Astrocyte of the cerebellum (primary cell): ENCODE measurements at regions not wholly inside any gene's neighbourhood (a gene's known extent, or its start where the extent isn't known, plus 50 kb on each side); places are given as distances from the start of the nearest gene placed in this dataset.

Experiments used
- DNase-seq: peaks from one replicate; pipeline ENCODE4 v3.0.0-alpha.2; 2011; ENCODE audit warnings: low read depth
- H3K4me3 ChIP-seq: 2 replicates; pipeline ENCODE4 v1.5.1; 2011; ENCODE audit warnings: mild to moderate bottlenecking, low read depth, low read length, moderate library complexity
- in situ Hi-C: cut with HindIII; loops from 2 replicates; pipeline ENCODE4 v1.10.0; 2017; ENCODE audit warnings: low sequenced_read_pairs
- TF ChIP-seq, protein P1 (sequence below): IDR thresholded peaks from 2 replicates; pipeline ENCODE4 v1.5.1; 2012; ENCODE audit warnings: low read length, low read depth, moderate library complexity, mild to moderate bottlenecking; ENCODE audit errors: missing control alignments

DNA sequence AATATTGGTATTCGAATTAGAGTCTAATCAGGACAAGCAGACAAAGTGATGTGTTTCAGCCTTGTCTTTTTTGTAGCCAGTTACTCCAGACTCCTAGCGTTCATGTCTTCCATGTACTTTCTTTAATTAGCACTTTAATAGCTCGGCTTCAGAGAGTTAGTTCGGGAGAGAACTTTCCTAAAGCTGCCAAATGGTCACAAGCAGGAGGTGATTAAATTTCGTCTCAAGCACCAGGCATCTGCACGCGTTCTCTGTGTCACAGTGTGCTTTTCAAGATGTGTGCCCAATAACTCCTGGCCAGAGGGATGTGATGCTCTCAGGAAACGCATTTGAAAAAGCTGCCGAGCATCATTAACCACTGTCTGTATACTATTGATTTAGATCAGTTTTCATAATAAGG lies 790.8 kb downstream of the SOCS6 start:
- in situ Hi-C loops: no loop called here
- DNase-seq: no peak
- TF ChIP-seq, protein P1, sequence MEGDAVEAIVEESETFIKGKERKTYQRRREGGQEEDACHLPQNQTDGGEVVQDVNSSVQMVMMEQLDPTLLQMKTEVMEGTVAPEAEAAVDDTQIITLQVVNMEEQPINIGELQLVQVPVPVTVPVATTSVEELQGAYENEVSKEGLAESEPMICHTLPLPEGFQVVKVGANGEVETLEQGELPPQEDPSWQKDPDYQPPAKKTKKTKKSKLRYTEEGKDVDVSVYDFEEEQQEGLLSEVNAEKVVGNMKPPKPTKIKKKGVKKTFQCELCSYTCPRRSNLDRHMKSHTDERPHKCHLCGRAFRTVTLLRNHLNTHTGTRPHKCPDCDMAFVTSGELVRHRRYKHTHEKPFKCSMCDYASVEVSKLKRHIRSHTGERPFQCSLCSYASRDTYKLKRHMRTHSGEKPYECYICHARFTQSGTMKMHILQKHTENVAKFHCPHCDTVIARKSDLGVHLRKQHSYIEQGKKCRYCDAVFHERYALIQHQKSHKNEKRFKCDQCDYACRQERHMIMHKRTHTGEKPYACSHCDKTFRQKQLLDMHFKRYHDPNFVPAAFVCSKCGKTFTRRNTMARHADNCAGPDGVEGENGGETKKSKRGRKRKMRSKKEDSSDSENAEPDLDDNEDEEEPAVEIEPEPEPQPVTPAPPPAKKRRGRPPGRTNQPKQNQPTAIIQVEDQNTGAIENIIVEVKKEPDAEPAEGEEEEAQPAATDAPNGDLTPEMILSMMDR: no peak
- H3K4me3 ChIP-seq: no peak overlapping the region

DNA sequence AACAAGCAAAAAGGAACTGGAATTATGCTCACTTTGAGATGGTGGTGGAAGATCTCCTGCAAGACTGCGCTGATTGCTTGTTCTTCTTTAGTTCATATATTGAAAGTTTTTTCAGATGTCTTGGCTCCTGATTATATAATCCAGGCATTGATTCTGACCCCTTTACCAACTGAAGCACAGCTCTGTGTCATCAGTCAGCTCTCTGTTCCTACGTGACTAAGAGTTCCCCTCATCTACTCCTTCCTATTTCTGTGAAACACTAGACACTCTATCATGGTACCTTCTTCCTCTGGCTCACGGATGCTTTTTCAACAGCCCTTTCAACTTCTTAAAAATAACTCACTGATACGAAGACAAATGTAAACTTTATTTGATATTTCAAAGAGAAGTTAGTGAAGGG lies 788.6 kb downstream of the SOCS6 start:
- H3K4me3 ChIP-seq: no peak overlapping the region
- DNase-seq: no peak
- in situ Hi-C loops: no loop called here
- TF ChIP-seq, protein P1: no peak

DNA sequence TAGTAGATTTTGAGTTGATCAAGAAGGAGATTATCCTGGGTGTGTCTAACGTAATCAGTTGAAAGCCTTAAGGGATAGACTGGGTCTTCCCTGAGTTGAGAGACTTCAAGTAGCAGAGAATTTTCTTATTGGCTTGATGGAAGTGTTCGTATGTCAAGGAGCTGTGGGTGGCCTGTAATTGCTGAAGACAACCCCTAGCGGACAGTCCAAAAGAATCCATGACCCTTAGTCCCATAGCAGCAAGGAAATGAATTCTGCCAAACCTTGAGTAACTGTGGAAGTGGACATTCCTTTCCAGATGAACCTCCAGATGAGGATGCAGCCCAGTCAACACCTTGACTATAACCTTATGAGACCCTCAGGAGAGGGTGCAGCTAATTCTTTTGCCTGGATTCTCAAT lies 786.3 kb downstream of the SOCS6 start:
- in situ Hi-C loops: no loop called here
- TF ChIP-seq, protein P1: no peak

DNA sequence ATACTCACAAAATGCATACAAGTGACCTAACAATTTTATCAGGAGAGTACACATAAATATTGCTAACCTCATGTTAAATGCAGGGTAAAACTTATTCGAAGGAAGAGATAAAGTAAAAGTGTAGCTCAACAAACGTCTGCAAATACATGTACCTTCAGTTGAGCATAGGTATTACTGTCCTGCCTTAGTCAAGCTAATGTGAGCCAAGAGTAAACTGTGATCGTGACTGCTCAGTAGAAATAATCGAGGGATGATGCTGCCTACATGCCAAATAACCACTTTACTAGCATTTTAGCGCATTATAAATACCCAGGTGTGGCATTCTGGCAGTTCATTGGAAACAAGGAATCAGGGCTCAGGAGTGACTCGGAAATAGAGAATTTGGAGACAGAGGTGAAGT lies 779.5 kb downstream of the SOCS6 start:
- no peak overlapping the region for H3K4me3 ChIP-seq
- in situ Hi-C loops: no loop called here
- DNase-seq: no peak
- TF ChIP-seq, protein P1: no peak

More for the DNA sequence above, 786.3 kb downstream of the SOCS6 start:
- H3K4me3 ChIP-seq: no peak overlapping the region
- DNase-seq: no peak

DNA sequence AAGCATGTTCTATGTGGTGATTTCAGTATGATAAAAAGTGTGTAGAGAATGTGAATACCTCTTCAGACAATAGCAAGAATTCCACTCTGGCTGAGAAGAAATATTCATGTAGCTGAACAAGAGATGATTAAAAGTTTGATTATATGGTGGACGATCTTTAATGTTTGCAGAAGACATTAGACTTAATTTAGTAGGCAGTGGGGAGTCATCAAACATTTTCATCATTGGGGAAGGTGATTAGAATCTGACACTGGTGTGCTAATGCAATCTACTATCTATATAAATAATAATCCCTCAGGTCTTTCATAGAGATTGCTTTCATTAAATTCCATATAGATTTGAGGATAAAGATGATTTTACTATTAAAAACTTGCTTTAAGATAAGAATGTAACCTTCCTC lies 761.0 kb downstream of the SOCS6 start:
- TF ChIP-seq, protein P1: no peak
- in situ Hi-C loops: no loop called here

DNA sequence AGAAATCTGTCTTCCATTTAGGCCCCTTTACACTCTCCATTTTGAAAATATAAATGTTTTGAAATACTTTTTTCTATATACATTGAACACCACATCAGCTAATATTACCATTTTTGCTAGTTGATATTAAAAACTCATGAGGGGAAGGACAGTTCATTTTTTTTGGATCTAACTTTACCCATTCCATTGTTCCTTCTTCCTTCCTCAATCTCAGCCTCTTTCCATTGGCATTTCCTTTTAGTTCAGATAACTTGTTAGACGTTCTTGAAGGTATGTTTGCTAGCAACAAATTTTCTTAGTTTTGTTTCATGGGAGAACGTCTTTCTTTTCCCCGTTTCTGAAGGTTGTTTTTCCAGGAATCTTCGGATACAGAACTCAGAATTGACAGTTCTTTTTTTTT lies 759.0 kb downstream of the SOCS6 start:
- in situ Hi-C loops: no loop called here
- TF ChIP-seq, protein P1: no peak

More for the DNA sequence above, 761.0 kb downstream of the SOCS6 start:
- DNase-seq: no peak
- no peak overlapping the region for H3K4me3 ChIP-seq

More for the DNA sequence above, 759.0 kb downstream of the SOCS6 start:
- no peak overlapping the region for H3K4me3 ChIP-seq
- no peak for DNase-seq
